Adrenal gland (tissue), 5 donors: ENCODE measurements at regions not wholly inside any gene's neighbourhood (a gene's known extent, or its start where the extent isn't known, plus 50 kb on each side); places are given as distances from the start of the nearest gene placed in this dataset.

Experiments used
- CTCF ChIP-seq, 6 experiments: fragments of 450-650 bp in 4 of 6; fragments of 200-600 bp in 2 of 6; sonication (generic) in 1 of 6; IDR thresholded peaks; 1 replicate in 5 of 6; 2 replicates in 1 of 6; pipeline versions ENCODE4 v1.5.1 to v1.8.0; 2016 to 2021; ENCODE audit warnings: antibody characterized with exemption in 6 of 6, mild to moderate bottlenecking in 2 of 6, moderate library complexity in 1 of 6
- POLR2A ChIP-seq, 2 donors: fragments of 450-650 bp; IDR thresholded peaks; one replicate each; pipeline ENCODE4 v1.6.1; 2017; ENCODE audit warnings: antibody characterized with exemption in 2 of 2, mild to moderate bottlenecking in 2 of 2, moderate library complexity in 1 of 2
- donor health status: DM: no; HTN: no; CAD: no.

DNA sequence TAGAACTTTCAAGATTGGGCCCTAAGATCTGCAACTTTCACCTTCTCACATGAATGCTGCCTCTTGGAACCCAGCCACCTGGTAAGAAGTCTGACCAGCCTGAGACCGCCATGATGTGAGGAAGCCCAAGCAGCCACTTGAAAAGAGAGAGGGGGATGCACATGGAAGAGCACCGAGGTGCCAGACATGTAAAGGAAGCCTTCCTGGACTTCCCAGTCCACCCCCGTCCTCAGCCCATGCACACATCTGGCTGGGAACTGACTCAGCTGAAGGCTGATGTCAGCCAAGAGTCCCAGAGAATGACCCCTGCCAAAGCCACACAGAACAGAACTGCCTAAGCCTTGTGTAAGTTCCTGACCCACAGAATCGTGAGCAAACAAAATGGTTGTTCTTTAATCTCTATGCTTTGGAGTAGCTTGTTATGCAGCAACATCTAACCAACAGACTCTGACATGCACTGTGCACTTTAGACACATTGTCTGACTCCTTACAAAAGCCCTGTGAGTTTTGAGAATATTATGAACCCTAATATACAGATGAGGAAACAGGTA, 86.7 kb downstream of the RMI2 start:
- TF ChIP-seq POLR2A (IDR thresholded peaks at IDR 0.05) (no peak), CTCF (IDR thresholded peaks at IDR 0.05) (no peak)
